NOMO-1 (cell line): ENCODE measurements at regions not wholly inside any gene's neighbourhood (a gene's known extent, or its start where the extent isn't known, plus 50 kb on each side); places are given as distances from the start of the nearest gene placed in this dataset.

Experiments
- DNase-seq, 2 experiments: peaks; one replicate each; lab custom pipeline; 2025; ENCODE audit not compliant: unreplicated experiment in 2 of 2; lab: John Stamatoyannopoulos, UW

- no peak for DNase-seq
Measured at GRCh38 chr15:96414875-96415274, 84.4 kb downstream of the NR2F2 start.

- no peak for DNase-seq
Measured at GRCh38 chr15:96415513-96416217, 85.2 kb downstream of the NR2F2 start.

- no peak for DNase-seq
Measured at GRCh38 chr15:96416218-96416933, 85.9 kb downstream of the NR2F2 start.

GRCh38 chr15:96416934-96417759, 86.6 kb downstream of the NR2F2 start:
- DNase-seq, result no peak

GRCh38 chr15:96417760-96418130, 87.2 kb downstream of the NR2F2 start:
- no peak for DNase-seq

GRCh38 chr15:96418146-96418545, 87.6 kb downstream of the NR2F2 start:
- DNase-seq, result no peak

- no peak for DNase-seq
Measured at GRCh38 chr15:96421178-96421601, 90.7 kb downstream of the NR2F2 start.

GRCh38 chr15:96422125-96422524, 91.6 kb downstream of the NR2F2 start:
- no peak for DNase-seq

GRCh38 chr15:96424674-96425073, 94.2 kb downstream of the NR2F2 start:
- no peak for DNase-seq

GRCh38 chr15:96428742-96429141, 98.2 kb downstream of the NR2F2 start:
- DNase-seq, result no peak

- DNase-seq, result no peak
Measured at GRCh38 chr15:96431786-96432185, 101.3 kb downstream of the NR2F2 start.

- DNase-seq, result no peak
Measured at GRCh38 chr15:96435022-96435421, 104.5 kb downstream of the NR2F2 start.

GRCh38 chr15:96435841-96436240, 105.3 kb downstream of the NR2F2 start:
- DNase-seq, result no peak

- no peak for DNase-seq
Measured at GRCh38 chr15:96440978-96441377, 110.5 kb downstream of the NR2F2 start.

- no peak for DNase-seq
Measured at GRCh38 chr15:96442076-96442475, 111.6 kb downstream of the NR2F2 start.

- no peak for DNase-seq
Measured at GRCh38 chr15:96444865-96445264, 114.4 kb downstream of the NR2F2 start.

- no peak for DNase-seq
Measured at GRCh38 chr15:96448923-96449322, 118.4 kb downstream of the NR2F2 start.

- DNase-seq, result no peak
Measured at GRCh38 chr15:96457841-96458240, 127.3 kb downstream of the NR2F2 start.

GRCh38 chr15:96460106-96460505, 129.6 kb downstream of the NR2F2 start:
- DNase-seq, result no peak

GRCh38 chr15:96462768-96463750, 132.6 kb downstream of the NR2F2 start:
- DNase-seq, result no peak
